Activated T-cell treated with anti-CD3 and anti-CD28 coated beads, Interleukin-2, amount 50 U/mL, for 1 hour (primary cell): ENCODE measurements at regions not wholly inside any gene's neighbourhood (a gene's known extent, or its start where the extent isn't known, plus 50 kb on each side); places are given as distances from the start of the nearest gene placed in this dataset.

Source experiments
- DNase-seq: peaks from one replicate; pipeline ENCODE4 v3.0.0-alpha.2; 2020

- DNase-seq, result no peak
Measured at GRCh38 chr20:50380697-50381040, 129.5 kb upstream of the PTPN1 start.

GRCh38 chr20:50381075-50381732 is 129.0 kb upstream of the PTPN1 start:
- DNase-seq, result no peak

- no peak for DNase-seq
Measured at GRCh38 chr20:50381771-50382593, 128.2 kb upstream of the PTPN1 start.

- DNase-seq, result peak; percentile 61
Measured at GRCh38 chr20:50385733-50386640, 124.2 kb upstream of the PTPN1 start.

GRCh38 chr20:50386641-50386960 is 123.6 kb upstream of the PTPN1 start:
- no peak for DNase-seq

GRCh38 chr20:50387218-50387995 is 122.8 kb upstream of the PTPN1 start:
- no peak for DNase-seq

- DNase-seq, result no peak
Measured at GRCh38 chr20:50387996-50388332, 122.2 kb upstream of the PTPN1 start.

GRCh38 chr20:50388733-50389437 is 121.3 kb upstream of the PTPN1 start:
- DNase-seq, result no peak

- DNase-seq, result no peak
Measured at GRCh38 chr20:50389438-50389807, 120.8 kb upstream of the PTPN1 start.

GRCh38 chr20:50389808-50390684 is 120.1 kb upstream of the PTPN1 start:
- DNase-seq, result no peak

GRCh38 chr20:50390685-50391443 is 119.3 kb upstream of the PTPN1 start:
- DNase-seq, result no peak

- DNase-seq, result no peak
Measured at GRCh38 chr20:50391444-50392137, 118.6 kb upstream of the PTPN1 start.

GRCh38 chr20:50392138-50392866 is 117.9 kb upstream of the PTPN1 start:
- no peak for DNase-seq

GRCh38 chr20:50393242-50393641 is 116.9 kb upstream of the PTPN1 start:
- no peak for DNase-seq

- DNase-seq, result no peak
Measured at GRCh38 chr20:50393990-50394561, 116.1 kb upstream of the PTPN1 start.

GRCh38 chr20:50394569-50394968 is 115.6 kb upstream of the PTPN1 start:
- no peak for DNase-seq

- DNase-seq, result no peak
Measured at GRCh38 chr20:50395251-50395729, 114.9 kb upstream of the PTPN1 start.

- no peak for DNase-seq
Measured at GRCh38 chr20:50395914-50396488, 114.2 kb upstream of the PTPN1 start.
